Activated CD8-positive, alpha-beta T cell treated with anti-CD3 and anti-CD28 coated beads for 36 hours (primary cell): ENCODE measurements at regions not wholly inside any gene's neighbourhood (a gene's known extent, or its start where the extent isn't known, plus 50 kb on each side); places are given as distances from the start of the nearest gene placed in this dataset.

Experiments used
- ATAC-seq: fragments of 200-7000 bp; cut with Tn5 transposase; one replicate; pipeline ENCODE4 v1.10.0; 2021; ENCODE audit warnings: mild to moderate bottlenecking, moderate library complexity
- CTCF ChIA-PET: fragments of 350-600 bp; sonication (Branson Sonifier 250); formaldehyde crosslinking; loops from one replicate; lab custom pipeline; 2021; ENCODE audit warnings: antibody characterized with exemption; lab: Charles Lee
- POLR2A ChIA-PET: fragments of 350-600 bp; sonication (Branson Sonifier 250); formaldehyde crosslinking; loops from one replicate; lab custom pipeline; 2021; ENCODE audit warnings: antibody characterized with exemption; lab: Charles Lee
- DNase-seq: peaks from one replicate; pipeline ENCODE4 v3.0.0-alpha.2; 2020
- H3K27ac Mint-ChIP-seq: one replicate; pipeline ENCODE4 v1.8.0; 2021; ENCODE audit warnings: mild to moderate bottlenecking, mixed read lengths
- H3K27me3 Mint-ChIP-seq: one replicate; pipeline ENCODE4 v1.8.0; 2021; ENCODE audit warnings: mixed read lengths
- H3K36me3 Mint-ChIP-seq: one replicate; pipeline ENCODE4 v1.8.0; 2021; ENCODE audit warnings: low read depth, mixed read lengths
- H3K4me1 Mint-ChIP-seq: one replicate; pipeline ENCODE4 v1.8.0; 2021; ENCODE audit warnings: low read depth, mixed read lengths
- H3K4me3 Mint-ChIP-seq: one replicate; pipeline ENCODE4 v1.8.0; 2021; ENCODE audit warnings: mild to moderate bottlenecking, moderate library complexity, mixed read lengths
- H3K9me3 Mint-ChIP-seq: one replicate; pipeline ENCODE4 v1.8.0; 2021; ENCODE audit warnings: mixed read lengths
- CTCF ChIP-seq: fragments of 200-600 bp; IDR thresholded peaks from one replicate; pipeline ENCODE4 v1.8.0; 2022; ENCODE audit warnings: antibody characterized with exemption, mild to moderate bottlenecking
- intact Hi-C: fragments of 100-400 bp; cut with micrococcal nuclease; formaldehyde crosslinking; loops from one replicate; pipeline ENCODE4 v1.10.0; 2022

- TF ChIP-seq CTCF, result no peak
- Mint-ChIP-seq H3K36me3 (no peaks in the 10 kb centered on the region), H3K4me3 (no peak overlapping the region), H3K27me3 (peaks cover 7% of the 10 kb centered on the region), H3K9me3 (no peaks in the 10 kb centered on the region), H3K27ac (no peak overlapping the region), H3K4me1 (no peaks in the 10 kb centered on the region)
- peak; percentile 4 for DNase-seq
- no peak for ATAC-seq
- intact Hi-C loops, result no loop called here
- CTCF ChIA-PET, result interaction anchor here (1.4 to 2.0 kb wide), 2 partner anchors 10 to 16 kb away, joined by 4 to 9 read pairs; no protein-coding TSS in a partner anchor
- POLR2A ChIA-PET, result no interaction called here
Observed at GRCh38 chr17:34436607-34437006, 73.6 kb upstream of the CCL1 start.

- CTCF ChIA-PET, result no interaction called here
- ATAC-seq, result no peak
- Mint-ChIP-seq H3K4me1 (no peaks in the 10 kb centered on the region), H3K4me3 (no peak overlapping the region), H3K27ac (no peak overlapping the region), H3K36me3 (no peaks in the 10 kb centered on the region), H3K9me3 (no peaks in the 10 kb centered on the region), H3K27me3 (peaks cover 5% of the 10 kb centered on the region)
- no peak for DNase-seq
- POLR2A ChIA-PET, result no interaction called here
- intact Hi-C loops, result no loop called here
- no peak for TF ChIP-seq CTCF
Observed at GRCh38 chr17:34435182-34435928, 72.3 kb upstream of the CCL1 start.

GRCh38 chr17:34434052-34434451 lies 71.0 kb upstream of the CCL1 start:
- ChIA-PET POLR2A (interaction anchor here (1.3 kb wide), 1 partner anchor 19 kb away, joined by 3 read pairs; no protein-coding TSS in a partner anchor), CTCF (interaction anchor here (1.6 kb wide), 1 partner anchor 14 kb away, joined by 7 read pairs; no protein-coding TSS in a partner anchor)
- ATAC-seq (no peak), DNase-seq (no peak)
- no peaks in the 10 kb centered on the region for H3K4me1 Mint-ChIP-seq
- H3K9me3 Mint-ChIP-seq, result no peaks in the 10 kb centered on the region
- TF ChIP-seq CTCF, result no peak
- intact Hi-C loops, result no loop called here
- H3K27ac Mint-ChIP-seq, result no peak overlapping the region
- H3K4me3 Mint-ChIP-seq, result no peak overlapping the region
- no peaks in the 10 kb centered on the region for H3K36me3 Mint-ChIP-seq
- H3K27me3 Mint-ChIP-seq, result peaks cover 5% of the 10 kb centered on the region

GRCh38 chr17:34424814-34425491 lies 61.9 kb upstream of the CCL1 start:
- no peak for TF ChIP-seq CTCF
- Mint-ChIP-seq H3K36me3 (no peaks in the 10 kb centered on the region), H3K27ac (no peak overlapping the region), H3K4me3 (no peak overlapping the region), H3K9me3 (no peaks in the 10 kb centered on the region), H3K27me3 (peaks cover 37% of the 10 kb centered on the region), H3K4me1 (peaks cover 2% of the 10 kb centered on the region)
- ChIA-PET POLR2A (no interaction called here), CTCF (no interaction called here)
- intact Hi-C loops, result loop anchor here (5.0 kb wide), 1 partner anchor 92 kb away; no protein-coding TSS in a partner anchor
- DNase-seq, result no peak
- no peak for ATAC-seq
